Sigmoid colon (tissue), 6 donors: ENCODE measurements at regions not wholly inside any gene's neighbourhood (a gene's known extent, or its start where the extent isn't known, plus 50 kb on each side); places are given as distances from the start of the nearest gene placed in this dataset.

ENCODE experiments used
- DNase-seq: peaks from one replicate; pipeline ENCODE4 v3.0.0-alpha.2; 2019
- H3K27ac ChIP-seq, 4 donors: fragments of 200-600 bp; sonication (generic); one replicate each; pipeline ENCODE4 v1.5.1; 2016 to 2019; ENCODE audit warnings: mild to moderate bottlenecking in 1 of 4
- H3K27me3 ChIP-seq, 3 donors: fragments of 200-600 bp; sonication (generic); one replicate each; pipeline ENCODE4 v1.5.1; 2019; ENCODE audit warnings: mild to moderate bottlenecking in 1 of 3
- H3K36me3 ChIP-seq, 4 donors: fragments of 200-600 bp; sonication (generic); one replicate each; pipeline ENCODE4 v1.5.1; 2016 to 2019
- H3K4me1 ChIP-seq, 4 donors: fragments of 200-600 bp; sonication (generic); one replicate each; pipeline ENCODE4 v1.5.1; 2017 to 2019
- H3K4me3 ChIP-seq, 4 donors: fragments of 200-600 bp; sonication (generic); one replicate each; pipeline ENCODE4 v1.5.1; 2017 to 2019; ENCODE audit warnings: mild to moderate bottlenecking in 2 of 4, moderate library complexity in 1 of 4
- H3K9me3 ChIP-seq, 4 donors: fragments of 200-600 bp in 3 of 4; sonication (generic) in 3 of 4; one replicate each; pipeline versions ENCODE4 v1.5.1 to v1.6.1; 2013 to 2019
- CTCF ChIP-seq, 4 experiments: fragments of 450-650 bp in 3 of 4; fragments of 200-600 bp in 1 of 4; IDR thresholded peaks; one replicate each; pipeline ENCODE4 v1.5.1; 2016 to 2019; ENCODE audit warnings: antibody characterized with exemption in 4 of 4, mild to moderate bottlenecking in 3 of 4, moderate library complexity in 2 of 4
- EP300 ChIP-seq, 4 donors: sonication (generic); formaldehyde crosslinking; IDR thresholded peaks; one replicate each; pipeline ENCODE4 v1.6.1; 2017; ENCODE audit warnings: antibody characterized with exemption in 4 of 4
- POLR2A ChIP-seq, 2 donors: fragments of 450-650 bp; IDR thresholded peaks; one replicate each; pipeline ENCODE4 v1.6.1; 2016; ENCODE audit warnings: antibody characterized with exemption in 2 of 2, mild to moderate bottlenecking in 2 of 2, moderate library complexity in 2 of 2
- POLR2AphosphoS5 ChIP-seq, 4 donors: sonication (generic); formaldehyde crosslinking; IDR thresholded peaks; one replicate each; pipeline ENCODE4 v1.6.1; 2017; ENCODE audit warnings: antibody characterized with exemption in 4 of 4
- WGBS, 2 donors: extraction: QIAGEN DNeasy Blood & Tissue Kit; methylation state at CpG; one replicate each; pipeline ENCODE4 v1.1.7; 2013; 5-methylcytosine and 5-hydroxymethylcytosine counted together
- intact Hi-C: fragments of 100-400 bp; cut with DNase I; formaldehyde crosslinking; loops from one replicate; pipeline ENCODE4 v1.15.1; 2023
- donor health status: healthy with polysubstance abuse.
- donor health status: healthy.

GRCh38 chr3:73739791-73740453, 115.2 kb upstream of the PDZRN3 start:
- no peaks in the 10 kb centered on the region for H3K27me3 ChIP-seq
- no peak for DNase-seq
- H3K9me3 ChIP-seq: no peaks in the 10 kb centered on the region
- intact Hi-C loops: no loop called here
- TF ChIP-seq EP300 (IDR thresholded peaks at IDR 0.05): no peak
- TF ChIP-seq POLR2A (IDR thresholded peaks at IDR 0.05): no peak
- no peak for TF ChIP-seq POLR2AphosphoS5 (IDR thresholded peaks at IDR 0.05)
- TF ChIP-seq CTCF (IDR thresholded peaks at IDR 0.05): no peak
- 60 to 70% methylated on average over 5 of the region's 5 CpGs for WGBS, 2 donors
- no peak overlapping the region for H3K27ac ChIP-seq
- H3K36me3 ChIP-seq: no peaks in the 10 kb centered on the region
- no peak overlapping the region for H3K4me3 ChIP-seq
- no peaks in the 10 kb centered on the region for H3K4me1 ChIP-seq

GRCh38 chr3:73738711-73739110, 114.0 kb upstream of the PDZRN3 start:
- H3K27ac ChIP-seq: no peak overlapping the region
- H3K4me3 ChIP-seq: no peak overlapping the region
- WGBS, 2 donors: 86 to 91% methylated on average over 1 of the region's 1 CpG
- H3K27me3 ChIP-seq: no peaks in the 10 kb centered on the region
- H3K9me3 ChIP-seq: no peaks in the 10 kb centered on the region
- no peak for TF ChIP-seq EP300 (IDR thresholded peaks at IDR 0.05)
- no peak for TF ChIP-seq POLR2AphosphoS5 (IDR thresholded peaks at IDR 0.05)
- no peak for TF ChIP-seq POLR2A (IDR thresholded peaks at IDR 0.05)
- TF ChIP-seq CTCF (IDR thresholded peaks at IDR 0.05): no peak
- H3K36me3 ChIP-seq: no peaks in the 10 kb centered on the region
- H3K4me1 ChIP-seq: peaks cover 0 to 6% (median 0%) of the 10 kb centered on the region in 4 donors
- intact Hi-C loops: no loop called here
- DNase-seq: no peak

- Histone ChIP-seq H3K36me3 (no peaks in the 10 kb centered on the region), H3K4me3 (no peak overlapping the region), H3K27me3 (no peaks in the 10 kb centered on the region), H3K4me1 (peaks cover 0 to 6% (median 0%) of the 10 kb centered on the region in 4 donors), H3K9me3 (no peaks in the 10 kb centered on the region), H3K27ac (no peak overlapping the region)
- 56 to 70% methylated on average over 3 of the region's 3 CpGs for WGBS, 2 donors
- intact Hi-C loops: no loop called here
- DNase-seq: no peak
- TF ChIP-seq POLR2A (IDR thresholded peaks at IDR 0.05): no peak
Observed at GRCh38 chr3:73734211-73735089, 109.7 kb upstream of the PDZRN3 start.

GRCh38 chr3:73733746-73734145, 109.0 kb upstream of the PDZRN3 start:
- no peaks in the 10 kb centered on the region for H3K27me3 ChIP-seq
- H3K4me3 ChIP-seq: no peak overlapping the region
- H3K36me3 ChIP-seq: no peaks in the 10 kb centered on the region
- WGBS, 2 donors: 51 to 62% methylated on average over 6 of the region's 6 CpGs
- no peak overlapping the region for H3K27ac ChIP-seq
- intact Hi-C loops: no loop called here
- TF ChIP-seq EP300 (IDR thresholded peaks at IDR 0.05): no peak
- no peak for TF ChIP-seq POLR2A (IDR thresholded peaks at IDR 0.05)
- no peak for TF ChIP-seq CTCF (IDR thresholded peaks at IDR 0.05)
- TF ChIP-seq POLR2AphosphoS5 (IDR thresholded peaks at IDR 0.05): no peak
- no peak for DNase-seq
- H3K9me3 ChIP-seq: no peaks in the 10 kb centered on the region
- peaks cover 0 to 6% (median 0%) of the 10 kb centered on the region in 4 donors for H3K4me1 ChIP-seq

- no peaks in the 10 kb centered on the region for H3K9me3 ChIP-seq
- H3K27me3 ChIP-seq: no peaks in the 10 kb centered on the region
- peak; percentile 73 for DNase-seq
- TF ChIP-seq POLR2AphosphoS5 (IDR thresholded peaks at IDR 0.05) (peak in 2 of 4 donors; percentile 28 to 40), EP300 (IDR thresholded peaks at IDR 0.05) (no peak), POLR2A (IDR thresholded peaks at IDR 0.05) (no peak), CTCF (IDR thresholded peaks at IDR 0.05) (no peak)
- H3K4me3 ChIP-seq: no peak overlapping the region
- peak overlapping the region in 1 of 4 donors; percentile 15 for H3K27ac ChIP-seq
- no peaks in the 10 kb centered on the region for H3K36me3 ChIP-seq
- 74 to 82% methylated on average over 9 of the region's 9 CpGs for WGBS, 2 donors
- intact Hi-C loops: loop anchor here (5.0 kb wide), 2 partner anchors 218 to 308 kb away; no protein-coding TSS in a partner anchor
- H3K4me1 ChIP-seq: peaks cover 0 to 26% (median 22%) of the 10 kb centered on the region in 4 donors
Observed at GRCh38 chr3:73729969-73730440, 105.3 kb upstream of the PDZRN3 start.
